GM11168 (cell line): ENCODE measurements at regions not wholly inside any gene's neighbourhood (a gene's known extent, or its start where the extent isn't known, plus 50 kb on each side); places are given as distances from the start of the nearest gene placed in this dataset.

Source experiments
- in situ Hi-C: fragments of 300-500 bp; cut with MboI; formaldehyde crosslinking; loops from one replicate; pipeline ENCODE4 v1.12.0; 2022; ENCODE audit warnings: low sequenced_read_pairs; ENCODE audit not compliant: unreplicated experiment

DNA sequence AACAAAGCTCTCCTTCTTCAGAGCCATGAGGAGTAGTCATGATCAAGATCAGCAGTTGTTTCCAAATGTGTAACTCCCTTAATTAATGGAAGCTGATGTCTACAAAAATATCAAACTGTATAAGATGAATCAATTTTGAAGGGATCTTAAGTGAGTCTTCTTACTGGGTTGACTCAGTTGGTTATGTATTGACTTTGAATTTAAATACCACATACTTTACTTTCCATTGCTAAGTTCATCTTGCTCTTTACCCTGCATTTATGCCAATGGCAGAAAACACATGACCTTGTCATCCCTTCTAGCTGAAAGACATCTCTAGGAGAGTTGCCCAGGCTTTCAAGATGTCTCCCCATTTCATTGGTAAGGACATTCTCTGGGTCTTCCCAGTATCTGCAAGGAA is 123.2 kb upstream of the STMND1 start:
- in situ Hi-C loops: no loop called here

DNA sequence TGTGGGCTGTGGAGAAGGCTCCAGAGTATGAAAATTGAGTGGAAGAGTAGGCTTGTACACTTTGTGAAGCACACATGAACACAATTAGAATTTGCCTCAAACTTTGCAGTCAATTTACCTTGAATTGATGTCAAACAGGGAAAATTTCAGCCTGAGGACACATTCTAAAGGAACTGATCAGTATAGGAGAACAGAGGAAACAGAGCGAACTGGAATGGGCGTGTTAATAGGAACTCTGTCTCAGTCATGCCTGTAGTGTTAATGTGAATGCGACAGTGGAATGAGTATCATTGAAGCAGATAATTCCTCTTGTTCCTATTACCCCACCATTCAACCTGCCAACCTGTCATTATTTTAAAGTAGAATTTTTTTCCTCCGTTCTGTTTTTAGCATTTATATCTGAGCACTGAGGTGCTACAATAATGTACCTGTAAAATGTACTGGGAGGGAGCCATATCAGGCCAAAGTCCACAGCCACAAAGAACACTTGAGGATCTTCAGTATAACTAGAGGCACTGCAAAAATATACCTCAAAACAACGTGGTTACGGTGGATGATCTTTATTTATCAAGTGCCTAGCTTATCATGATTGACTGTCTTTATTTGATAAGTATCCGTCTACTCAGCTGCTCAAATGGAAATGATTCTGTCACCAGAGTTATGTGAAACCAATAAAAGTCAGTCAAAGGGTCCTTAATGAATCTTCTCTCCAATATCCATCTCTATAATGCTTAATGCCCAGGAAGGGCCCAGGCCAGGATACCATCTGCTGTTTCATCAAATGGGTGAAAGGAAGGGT is 125.3 kb upstream of the STMND1 start:
- in situ Hi-C loops: no loop called here

DNA sequence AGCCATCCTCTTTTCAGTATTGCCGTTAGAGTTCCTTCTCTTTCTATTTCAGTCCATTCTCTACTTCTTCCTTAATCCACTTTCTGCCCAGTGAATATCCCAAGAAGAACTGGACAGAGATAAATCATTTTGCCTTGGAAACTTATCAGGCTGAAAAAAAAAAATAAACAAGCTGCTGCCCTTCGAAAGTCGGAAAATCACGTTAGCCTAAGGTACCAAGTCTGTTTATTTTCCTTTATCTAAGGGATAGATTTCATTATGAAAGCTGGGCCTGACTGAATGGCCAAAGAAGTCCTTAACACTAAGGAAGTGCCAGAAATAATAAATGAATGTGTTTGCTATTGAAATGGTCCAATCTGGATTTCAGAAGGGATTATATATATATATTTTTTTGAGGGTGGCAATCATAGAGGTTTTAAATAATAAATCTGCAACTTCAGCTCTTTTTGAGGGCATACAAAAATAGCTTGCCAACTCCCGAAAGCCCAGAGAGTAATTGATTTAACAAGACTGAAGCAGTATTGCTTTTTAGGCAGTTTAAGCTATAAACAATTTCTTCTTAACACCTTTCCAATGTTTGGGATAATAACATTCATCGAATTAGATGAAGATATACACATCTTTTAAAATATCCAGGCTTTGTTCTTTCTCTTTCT is 127.0 kb upstream of the STMND1 start:
- in situ Hi-C loops: no loop called here

DNA sequence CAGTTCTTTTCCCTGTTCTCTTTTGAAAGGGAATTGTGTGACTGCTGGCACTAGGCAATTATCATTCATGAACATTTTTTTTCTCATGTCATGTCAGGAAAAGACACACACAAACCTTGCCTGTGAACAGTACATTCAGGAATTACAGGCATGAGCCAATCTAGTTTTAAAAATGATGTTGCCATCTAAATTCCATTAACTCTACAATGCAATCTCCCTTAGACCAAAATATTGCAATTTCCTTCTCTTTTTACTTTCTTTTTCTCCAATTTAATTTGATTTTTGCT is 127.5 kb upstream of the STMND1 start:
- in situ Hi-C loops: no loop called here

DNA sequence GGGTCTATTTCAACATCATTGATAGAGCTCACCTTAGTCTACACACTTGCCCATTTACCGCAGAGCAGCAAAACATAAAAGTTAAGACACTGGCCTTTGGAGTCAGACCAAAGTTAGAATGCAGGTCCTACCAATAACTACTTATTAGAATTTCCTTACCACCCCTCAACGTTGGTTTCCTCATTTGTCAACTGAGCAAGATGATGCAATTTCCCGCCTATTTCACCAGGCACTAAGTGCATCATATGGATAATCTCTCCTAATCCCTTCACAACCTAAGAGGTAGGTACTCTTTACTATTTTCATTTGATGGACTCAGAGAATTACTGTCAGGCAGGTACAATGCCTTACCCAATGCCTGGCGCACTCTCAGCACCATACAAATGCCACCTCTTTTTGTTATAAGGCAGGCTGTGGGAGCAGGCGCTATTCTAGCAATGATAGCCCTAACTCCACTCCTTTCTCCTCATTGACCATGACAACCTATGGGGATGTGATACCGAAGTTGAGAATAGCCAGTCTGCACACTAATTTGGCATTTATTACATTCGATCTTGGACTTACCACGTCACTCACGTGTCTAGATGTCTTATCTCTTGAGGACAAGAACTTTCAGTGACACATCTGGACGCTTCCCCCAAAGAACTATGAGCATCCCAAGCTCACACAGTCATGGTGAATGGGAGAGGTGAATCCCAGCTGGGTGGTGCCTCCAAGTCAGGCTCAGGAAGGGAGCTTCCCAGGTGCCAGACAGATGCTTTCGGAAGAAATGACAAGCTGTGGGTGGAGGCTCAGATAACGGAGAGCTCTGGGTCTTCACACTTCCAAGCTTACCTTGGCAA is 128.1 kb upstream of the STMND1 start:
- in situ Hi-C loops: no loop called here

DNA sequence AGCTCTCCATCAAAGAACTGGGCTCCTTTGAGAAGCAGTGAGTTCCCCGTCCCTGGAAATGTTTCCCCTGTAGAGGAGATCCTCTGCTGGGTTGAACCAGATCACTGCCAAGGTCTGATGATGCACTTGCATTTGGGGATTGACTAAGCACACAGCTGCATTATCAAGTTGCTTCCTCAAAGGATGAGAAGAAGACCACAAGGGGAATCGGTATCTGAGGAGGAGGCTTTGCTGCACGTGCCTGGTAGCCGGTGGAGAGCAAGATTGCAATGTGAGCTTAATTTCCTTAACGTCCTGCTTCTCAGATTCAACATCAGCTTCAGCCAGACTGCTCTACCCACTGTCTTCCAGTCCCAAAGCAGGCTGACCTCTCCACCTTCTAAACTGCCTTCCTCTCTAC is 128.8 kb upstream of the STMND1 start:
- in situ Hi-C loops: no loop called here

DNA sequence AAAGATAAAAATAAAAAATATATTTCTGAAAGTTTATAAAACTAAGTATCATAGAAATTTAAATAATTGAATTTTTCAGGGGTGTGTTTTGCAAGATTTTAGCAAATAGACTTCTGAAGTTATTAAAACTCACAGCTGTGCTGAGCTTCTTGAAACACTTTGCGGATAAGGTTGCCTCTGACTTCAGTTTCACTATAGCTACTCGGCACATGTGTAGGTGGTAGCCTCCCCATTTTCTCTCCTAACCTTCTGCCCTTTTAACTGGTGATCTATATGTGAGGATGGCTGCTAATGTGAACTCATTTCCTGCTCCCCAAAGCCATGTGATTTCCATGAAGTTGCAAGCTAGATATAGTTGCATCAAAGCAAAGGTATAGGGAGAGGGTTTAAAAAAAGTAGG is 129.3 kb upstream of the STMND1 start:
- in situ Hi-C loops: no loop called here

DNA sequence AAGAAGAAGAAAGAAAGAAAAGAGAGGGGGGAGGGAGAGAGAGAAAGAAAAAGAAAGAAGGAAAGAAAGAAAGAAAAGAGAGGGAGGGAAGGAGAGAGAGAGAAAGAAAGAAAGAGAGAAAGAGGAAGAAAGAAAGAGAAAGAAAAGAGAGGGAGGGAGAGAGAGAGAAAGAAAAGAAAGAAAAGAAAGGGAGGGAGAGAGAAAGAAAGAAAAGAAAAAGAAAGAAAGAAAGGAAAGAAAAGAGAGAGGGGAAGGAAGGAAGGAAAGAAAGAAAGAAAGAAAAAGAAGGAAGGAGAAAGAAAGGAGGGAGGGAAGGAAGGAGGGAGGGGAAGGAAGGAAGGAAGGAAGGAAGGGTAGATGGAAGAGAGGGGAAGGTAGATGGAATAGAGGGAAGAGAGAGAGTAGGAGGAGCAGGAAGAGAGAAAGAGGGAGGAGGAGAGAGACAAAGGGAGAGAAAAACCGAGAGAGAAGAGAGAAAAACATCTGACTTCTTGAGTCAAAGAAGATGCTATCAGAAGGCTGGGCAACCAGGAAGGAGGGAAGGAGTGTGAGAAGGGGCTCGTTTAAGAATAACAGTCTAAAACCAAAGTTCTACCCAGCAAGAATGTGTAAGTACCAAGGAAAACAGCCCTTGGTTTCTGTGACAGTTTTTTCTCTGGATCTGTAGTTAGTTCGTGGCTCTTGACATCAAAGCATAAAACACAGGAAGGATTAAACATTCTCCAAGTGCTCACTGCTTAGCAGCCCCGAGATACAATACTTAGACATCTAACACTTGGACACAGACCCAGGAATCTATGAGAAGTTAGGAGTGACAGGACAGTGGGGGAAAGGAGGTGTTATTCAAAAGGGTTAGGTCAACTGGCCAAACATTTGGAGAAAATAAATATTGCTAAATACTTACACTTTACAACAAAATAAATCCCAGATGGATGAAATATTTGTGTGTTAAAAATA is 131.9 kb upstream of the STMND1 start:
- in situ Hi-C loops: loop anchor here (10.0 kb wide), 1 partner anchor 195 kb away; no protein-coding TSS in a partner anchor

DNA sequence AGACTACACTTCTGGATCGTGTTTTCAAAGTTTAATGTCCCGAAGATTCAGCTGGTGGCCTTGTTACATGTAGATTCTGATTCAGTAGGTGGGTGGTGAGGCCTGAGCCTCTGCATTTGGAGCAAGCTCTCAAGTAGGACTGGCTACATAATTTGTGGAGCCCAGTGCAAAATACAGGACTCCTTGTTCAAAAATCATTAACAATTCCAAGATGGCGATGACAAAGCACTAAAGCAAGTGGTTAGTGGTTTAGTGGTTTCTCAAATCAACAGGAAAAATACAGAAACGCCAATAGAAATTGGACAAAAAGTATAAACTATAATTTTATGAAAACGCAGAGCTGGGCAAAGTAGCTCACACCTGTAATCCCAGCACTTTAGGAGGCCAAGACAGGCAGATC is 133.7 kb upstream of the STMND1 start:
- in situ Hi-C loops: loop anchor here (10.0 kb wide), 1 partner anchor 193 kb away; no protein-coding TSS in a partner anchor

DNA sequence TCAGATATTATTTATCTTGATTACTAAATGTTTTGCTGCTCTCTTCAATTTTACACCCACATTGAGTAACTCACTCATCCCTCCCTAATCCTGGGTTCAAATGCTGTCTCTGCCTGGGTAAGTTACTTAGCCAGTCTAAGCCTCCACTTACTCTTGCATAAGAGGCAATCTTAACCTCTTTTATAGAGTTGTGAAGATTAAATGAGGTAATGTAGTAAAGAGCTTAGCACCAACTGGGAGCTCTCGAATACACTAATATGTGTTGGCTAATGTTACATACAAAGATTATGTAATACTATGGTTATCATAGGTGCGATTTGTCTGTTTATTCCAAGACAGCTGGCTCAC is 134.4 kb upstream of the STMND1 start:
- in situ Hi-C loops: loop anchor here (10.0 kb wide), 1 partner anchor 193 kb away; no protein-coding TSS in a partner anchor

DNA sequence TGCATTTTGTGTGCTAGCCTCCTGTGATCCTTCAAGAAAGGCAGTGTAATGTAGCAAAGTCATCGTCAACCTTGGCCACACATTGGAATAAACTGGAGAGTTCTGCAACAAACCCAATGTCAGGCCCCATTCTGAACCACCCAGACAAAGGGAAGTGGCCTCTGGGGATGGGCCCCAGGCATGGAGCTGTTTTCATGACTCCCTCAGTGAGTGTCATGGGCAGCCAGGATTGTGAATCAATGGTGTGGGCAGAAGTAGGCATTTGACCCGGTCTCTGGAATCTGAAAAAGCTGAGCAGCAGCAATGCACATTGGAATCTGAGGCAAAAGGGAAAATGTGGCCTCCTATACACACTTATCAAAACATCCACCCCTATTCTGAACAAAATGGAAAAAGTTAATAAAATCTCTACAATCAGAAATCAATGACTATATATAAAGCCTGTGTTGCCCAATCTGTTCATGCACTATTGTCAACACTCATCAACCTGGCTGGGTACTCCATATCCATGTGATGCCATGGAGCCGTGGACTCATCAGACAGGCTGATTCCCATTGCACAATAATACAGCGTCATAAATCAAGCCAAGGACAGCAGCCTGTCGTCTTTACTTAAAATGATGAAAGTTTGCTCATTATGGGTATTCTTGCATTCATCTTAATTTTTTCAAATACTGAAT is 134.9 kb upstream of the STMND1 start:
- in situ Hi-C loops: loop anchor here (10.0 kb wide), 1 partner anchor 192 kb away; no protein-coding TSS in a partner anchor

DNA sequence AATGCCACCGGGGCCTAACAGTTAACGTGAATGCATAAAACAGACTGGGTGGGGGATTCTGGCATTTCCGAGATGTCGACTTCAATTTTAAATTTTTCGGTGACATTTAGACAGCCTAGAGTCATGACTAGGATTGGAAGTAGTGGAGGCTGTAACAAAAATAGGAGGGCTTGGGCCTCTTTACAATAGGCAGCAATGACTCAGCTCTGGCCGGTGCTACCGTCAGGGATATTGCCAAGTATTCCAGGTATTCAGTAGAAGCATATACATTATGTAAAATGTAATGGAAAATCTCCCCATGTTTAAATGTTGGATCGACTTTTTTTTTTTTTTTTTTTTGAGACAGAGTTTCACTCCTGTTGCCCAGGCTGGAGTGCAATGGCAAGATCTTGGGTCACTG is 136.2 kb upstream of the STMND1 start:
- in situ Hi-C loops: loop anchor here (10.0 kb wide), 1 partner anchor 191 kb away; no protein-coding TSS in a partner anchor

DNA sequence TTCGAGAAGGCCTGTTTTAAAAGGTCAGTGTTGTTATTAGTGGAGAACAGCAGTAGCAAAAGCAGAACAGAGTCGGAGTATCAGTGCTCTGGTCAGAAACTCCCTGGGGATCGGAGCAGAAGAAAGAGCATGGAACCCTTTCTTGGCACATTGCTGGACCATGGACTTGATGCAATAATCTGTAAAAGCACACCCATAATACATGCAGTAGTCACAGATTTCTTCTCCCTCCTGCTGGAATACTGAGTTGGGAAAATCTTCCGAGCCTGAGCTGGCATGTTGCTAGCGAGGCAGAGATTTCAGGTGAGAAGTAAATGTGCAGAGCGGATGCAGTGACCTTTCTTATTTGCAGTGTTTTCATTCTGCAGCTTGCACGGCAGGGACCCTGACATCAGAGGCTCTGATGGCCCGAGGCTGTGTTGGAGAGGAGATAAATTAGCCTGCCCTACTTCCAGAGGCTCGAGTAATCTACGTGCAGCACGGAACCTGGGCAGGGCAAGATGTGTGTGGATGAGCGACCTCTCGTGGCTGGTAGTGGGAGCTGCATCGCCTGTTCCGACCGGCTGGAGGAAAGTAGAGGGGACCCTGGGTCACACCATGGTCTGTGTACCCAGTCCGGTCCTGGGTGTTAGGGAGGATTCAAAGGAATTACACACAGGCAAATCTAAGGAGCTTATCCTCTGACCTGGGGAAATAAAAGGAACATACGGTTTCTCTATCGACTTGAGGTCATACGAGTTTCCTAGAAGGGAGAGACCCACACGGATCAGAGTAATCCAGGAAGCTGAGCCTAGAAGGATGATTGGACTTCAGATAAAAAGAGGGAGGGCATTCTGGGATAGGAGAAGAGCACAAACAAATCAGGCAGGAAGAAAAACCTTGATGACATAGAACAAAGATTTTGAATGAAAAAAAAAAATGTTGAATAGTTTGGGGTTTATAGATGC is 137.0 kb upstream of the STMND1 start:
- in situ Hi-C loops: loop anchor here (10.0 kb wide), 1 partner anchor 190 kb away; no protein-coding TSS in a partner anchor

DNA sequence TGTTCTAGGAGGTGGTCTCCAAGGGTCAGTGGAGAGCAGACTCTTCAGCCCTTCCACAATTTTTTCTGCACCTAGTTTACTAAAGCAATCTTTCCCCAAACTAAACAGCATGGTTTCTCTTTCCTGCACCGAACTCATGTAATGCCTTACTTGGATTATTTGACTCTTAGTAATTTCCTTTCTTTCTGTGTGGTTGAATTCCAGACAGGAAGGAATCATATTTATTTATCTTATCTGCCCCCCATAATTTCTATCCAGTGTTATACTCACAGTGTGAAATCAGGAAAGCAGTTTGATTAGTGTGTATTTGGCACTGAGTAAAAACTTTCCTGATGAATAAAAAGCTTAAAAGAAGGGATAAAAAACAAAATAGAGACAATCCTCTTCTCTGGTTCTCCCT is 140.3 kb upstream of the STMND1 start:
- in situ Hi-C loops: loop anchor here (10.0 kb wide), 1 partner anchor 187 kb away; no protein-coding TSS in a partner anchor

DNA sequence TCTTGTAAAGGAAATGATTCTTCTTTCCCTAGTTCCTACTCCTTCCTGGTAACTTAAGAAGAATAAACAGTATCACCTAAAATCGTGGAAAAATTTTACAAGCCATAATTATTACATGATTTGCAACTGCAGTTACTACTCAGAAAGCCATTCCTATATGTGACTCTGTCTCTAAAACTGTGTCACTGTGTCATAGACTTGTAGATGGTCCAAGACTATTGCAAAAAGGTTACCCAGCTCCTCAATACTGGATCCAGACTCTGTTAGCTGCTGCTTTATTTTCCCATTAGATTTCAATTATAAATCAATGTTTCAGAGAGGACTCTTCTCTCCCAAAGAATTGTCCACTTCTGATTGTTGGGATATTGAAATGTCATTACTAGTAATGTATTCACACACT is 142.1 kb upstream of the STMND1 start:
- in situ Hi-C loops: loop anchor here (10.0 kb wide), 1 partner anchor 185 kb away; no protein-coding TSS in a partner anchor

DNA sequence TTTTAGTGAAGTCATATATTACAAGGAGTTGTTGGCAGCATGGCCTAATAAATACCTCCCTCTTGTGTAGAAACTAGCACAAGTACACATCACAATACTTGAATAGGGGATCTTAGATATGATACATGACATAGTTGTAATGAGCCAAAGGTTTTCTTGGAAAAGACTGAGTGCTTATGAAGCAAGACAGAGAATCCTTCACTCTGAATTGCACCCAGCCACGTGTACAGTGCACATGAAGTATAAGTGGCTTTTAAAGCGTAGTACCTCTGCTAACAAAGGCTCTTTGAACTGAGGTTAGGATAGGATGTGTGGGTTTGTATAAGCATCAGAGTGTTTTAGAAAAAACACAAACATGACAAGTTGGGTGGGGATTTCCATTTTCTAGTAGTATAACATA is 145.5 kb upstream of the STMND1 start:
- in situ Hi-C loops: no loop called here

DNA sequence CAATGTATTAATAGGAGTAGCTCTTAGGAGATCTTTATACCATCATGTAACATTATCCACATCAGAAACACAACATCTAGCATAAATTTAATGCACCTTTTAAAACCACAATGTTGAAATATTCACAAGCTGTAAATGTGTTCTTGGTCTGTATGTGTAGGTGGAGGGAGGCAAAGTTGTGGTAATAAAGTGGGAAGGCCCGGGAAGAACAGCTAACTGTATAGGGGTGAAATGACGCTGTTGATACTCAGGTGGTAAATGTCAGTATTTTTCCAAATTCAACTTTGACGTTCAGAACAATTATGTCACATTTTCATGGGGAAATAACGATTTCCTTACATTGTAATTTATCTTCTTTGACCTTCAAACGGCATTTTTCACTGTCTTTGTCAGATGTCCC is 146.0 kb upstream of the STMND1 start:
- in situ Hi-C loops: no loop called here

DNA sequence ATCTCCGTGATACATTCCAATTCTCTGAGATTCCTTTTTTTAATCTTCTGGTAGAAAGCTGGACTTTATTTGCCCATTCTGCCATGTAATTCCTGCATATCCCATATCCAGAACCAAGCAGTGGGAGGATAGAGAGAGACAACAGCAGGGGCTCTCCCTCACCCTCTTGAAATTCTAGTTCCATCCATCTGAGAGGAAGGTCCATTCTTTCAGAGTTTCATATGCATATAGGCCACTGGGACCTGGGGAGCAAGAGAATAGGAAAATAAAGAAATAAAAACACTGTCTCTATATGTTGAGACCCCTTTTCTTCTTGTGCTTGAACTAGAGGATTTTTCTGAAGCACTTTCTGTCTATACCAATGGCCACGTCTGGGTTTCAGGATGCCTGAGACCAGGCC is 147.9 kb upstream of the STMND1 start:
- in situ Hi-C loops: no loop called here
